SK-N-SH (cell line): ENCODE measurements at regions not wholly inside any gene's neighbourhood (a gene's known extent, or its start where the extent isn't known, plus 50 kb on each side); places are given as distances from the start of the nearest gene placed in this dataset.

ENCODE experiments used
- CTCF ChIA-PET: fragments of 300-600, 350-600 bp; formaldehyde crosslinking; extraction: SDS; loops from one replicate; lab custom pipeline; 2021; lab: Yijun Ruan, JAX
- POLR2A ChIA-PET: fragments of 350-600 bp; sonication (Branson Sonifier 250); formaldehyde crosslinking; extraction: SDS; loops from one replicate; lab custom pipeline; 2020; ENCODE audit warnings: antibody characterized with exemption, inconsistent platforms; lab: Yijun Ruan, JAX
- DNase-seq: peaks from one replicate; pipeline ENCODE4 v3.0.0; 2012
- H2AFZ ChIP-seq: fragments of 200-600 bp; sonication (generic); 2 replicates; pipeline ENCODE4 v1.8.1; 2016; ENCODE audit warnings: antibody characterized with exemption, mild to moderate bottlenecking, low read depth
- H3F3A ChIP-seq: fragments of 200-600 bp; sonication (generic); replicated peaks from 2 replicates; pipeline ENCODE3; 2016; ENCODE audit warnings: antibody characterized with exemption, mild to moderate bottlenecking; ENCODE audit not compliant: insufficient read depth
- H3K27ac ChIP-seq, 2 experiments: fragments of 200-500 bp in 1 of 2; fragments of 200-600 bp in 1 of 2; sonication (Bioruptor generic) in 1 of 2; sonication (generic), shearing (Covaris generic) in 1 of 2; 2 replicates each; pipeline versions ENCODE4 v1.5.1 to v1.6.1; 2014 to 2016; ENCODE audit warnings: low read depth in 2 of 2, inconsistent platforms in 1 of 2, low read length in 1 of 2, mild to moderate bottlenecking in 1 of 2, mixed read lengths in 1 of 2
- H3K27me3 ChIP-seq: fragments of 200-600 bp; sonication (generic), shearing (Covaris generic); 2 replicates; pipeline ENCODE4 v1.6.1; 2016; ENCODE audit warnings: mixed run types; ENCODE audit not compliant: insufficient read depth
- H3K36me3 ChIP-seq, 2 experiments: fragments of 200-500 bp in 1 of 2; fragments of 200-600 bp in 1 of 2; sonication (Bioruptor generic) in 1 of 2; sonication (generic) in 1 of 2; replicated peaks in 1 of 2; 2 replicates each; pipeline versions ENCODE3 to v1.5.1; 2014 to 2016; ENCODE audit warnings: low read length in 1 of 2, mild to moderate bottlenecking in 1 of 2; ENCODE audit not compliant: insufficient read depth in 2 of 2, control insufficient read depth in 1 of 2
- H3K4me1 ChIP-seq, 2 experiments: fragments of 200-500 bp in 1 of 2; fragments of 200-600 bp in 1 of 2; sonication (Bioruptor generic) in 1 of 2; sonication (generic), shearing (Covaris generic) in 1 of 2; 2 replicates each; pipeline versions ENCODE4 v1.5.1 to v1.6.1; 2014 to 2016; ENCODE audit warnings: low read depth in 1 of 2, low read length in 1 of 2, mixed run types in 1 of 2; ENCODE audit not compliant: insufficient read depth in 2 of 2, control insufficient read depth in 1 of 2
- H3K4me2 ChIP-seq: fragments of 200-600 bp; sonication (generic), shearing (Covaris generic); 2 replicates; pipeline ENCODE4 v1.6.1; 2017; ENCODE audit warnings: mixed run types
- H3K4me3 ChIP-seq, 2 experiments: fragments of 200-500 bp in 1 of 2; fragments of 200-600 bp in 1 of 2; sonication (Bioruptor generic) in 1 of 2; sonication (generic), shearing (Covaris generic) in 1 of 2; 2 replicates each; pipeline versions ENCODE4 v1.5.1 to v1.8.1; 2014 to 2016; ENCODE audit warnings: low read depth in 2 of 2, inconsistent platforms in 1 of 2, low read length in 1 of 2, mild to moderate bottlenecking in 1 of 2, mixed read lengths in 1 of 2, moderate library complexity in 1 of 2
- H3K79me2 ChIP-seq: fragments of 200-600 bp; sonication (generic); 2 replicates; pipeline ENCODE4 v1.8.1; 2017; ENCODE audit warnings: mild to moderate bottlenecking; ENCODE audit not compliant: insufficient read depth
- H3K9ac ChIP-seq: fragments of 200-600 bp; sonication (generic); 2 replicates; pipeline ENCODE4 v1.6.1; 2017; ENCODE audit warnings: mixed run types
- H3K9me2 ChIP-seq: fragments of 200-600 bp; sonication (generic); 2 replicates; pipeline ENCODE4 v1.6.1; 2017; ENCODE audit warnings: mixed run types
- H3K9me3 ChIP-seq: fragments of 200-600 bp; sonication (generic); 2 replicates; pipeline ENCODE4 v1.6.1; 2017; ENCODE audit warnings: mixed run types, mild to moderate bottlenecking, moderate library complexity
- H4K20me1 ChIP-seq: fragments of 200-600 bp; sonication (generic); 2 replicates; pipeline ENCODE4 v1.6.1; 2017; ENCODE audit warnings: mild to moderate bottlenecking, mixed run types; ENCODE audit not compliant: insufficient read depth
- EZH2phosphoT487 ChIP-seq: fragments of 200-600 bp; sonication (generic); IDR thresholded peaks from 2 replicates; pipeline ENCODE4 v1.6.1; 2017; ENCODE audit warnings: low read depth, mixed run types, mild to moderate bottlenecking, antibody characterized with exemption, moderate library complexity, borderline replicate concordance
- GATA2 ChIP-seq: sonication (generic); formaldehyde crosslinking; IDR thresholded peaks from 2 replicates; pipeline ENCODE4 v1.5.0; 2020; ENCODE audit warnings: mild to moderate bottlenecking, missing genetic modification reagents
- JUND ChIP-seq: IDR thresholded peaks from 2 replicates; pipeline ENCODE4 v1.4.0; 2012
- MAX ChIP-seq: IDR thresholded peaks from 2 replicates; pipeline ENCODE4 v1.4.0; 2012; ENCODE audit warnings: low read depth
- MEF2A ChIP-seq: IDR thresholded peaks from 2 replicates; pipeline ENCODE4 v1.4.0; 2012; ENCODE audit warnings: low read depth, borderline replicate concordance
- PBX3 ChIP-seq: IDR thresholded peaks from 2 replicates; pipeline ENCODE4; 2012
- POLR2AphosphoS5 ChIP-seq: IDR thresholded peaks from 2 replicates; pipeline ENCODE4 v1.6.1; 2012; ENCODE audit warnings: low read depth, low read length
- RCOR1 ChIP-seq: fragments of 150-350 bp; IDR thresholded peaks from 2 replicates; pipeline ENCODE4 v1.6.1; 2017; ENCODE audit warnings: antibody characterized with exemption, low read length
- SIN3A ChIP-seq: IDR thresholded peaks from 2 replicates; pipeline ENCODE4 v1.6.1; 2012; ENCODE audit warnings: low read depth, mild to moderate bottlenecking, low read length, moderate library complexity, borderline replicate concordance
- WGBS: methylation state at CpG from one replicate; pipeline ENCODE4 v1.1.6; 2017; ENCODE audit warnings: low lambda C conversion rate; 5-methylcytosine and 5-hydroxymethylcytosine counted together

GRCh38 chr22:27120036-27120435, 462.6 kb downstream of the MIAT start:
- Histone ChIP-seq H3K27me3 (no peaks in the 10 kb centered on the region; the same call in none of the 2 replicates), H3K36me3 (no peaks in the 10 kb centered on the region), H3K9ac (no peak overlapping the region), H3K4me1 (0 out of 4 replicates have a peak, but pooled peaks cover 0 to 4% of the 10 kb centered on the region in 2 experiments), H3F3A (peaks cover 3% of the 10 kb centered on the region), H3K4me3 (no peak overlapping the region), H4K20me1 (no peaks in the 10 kb centered on the region), H3K9me2 (no peaks in the 10 kb centered on the region), H3K4me2 (no peak overlapping the region), H3K27ac (no peak overlapping the region), H2AFZ (no peak overlapping the region), H3K79me2 (no peaks in the 10 kb centered on the region), H3K9me3 (no peaks in the 10 kb centered on the region)
- no peak for DNase-seq
- TF ChIP-seq RCOR1 (no peak), MEF2A (no peak), MAX (no peak), PBX3 (no peak)
- CTCF ChIA-PET: interaction anchor here (0.9 to 1.1 kb wide), 2 partner anchors 9 to 17 kb away, joined by 3 read pairs; no protein-coding TSS in a partner anchor
- POLR2A ChIA-PET: no interaction called here

GRCh38 chr22:27122574-27122973, 465.2 kb downstream of the MIAT start:
- Histone ChIP-seq H3K27ac (no peak overlapping the region), H3K79me2 (no peaks in the 10 kb centered on the region), H2AFZ (no peak overlapping the region), H3K9ac (no peak overlapping the region), H3K4me1 (no peaks in the 10 kb centered on the region), H3K9me2 (no peaks in the 10 kb centered on the region), H3K9me3 (no peaks in the 10 kb centered on the region), H4K20me1 (no peaks in the 10 kb centered on the region), H3K4me2 (no peak overlapping the region), H3F3A (no peaks in the 10 kb centered on the region), H3K4me3 (no peak overlapping the region), H3K27me3 (no peaks in the 10 kb centered on the region; the same call in none of the 2 replicates), H3K36me3 (no peaks in the 10 kb centered on the region)
- WGBS: 83% methylated on average over 11 of the region's 11 CpGs
- DNase-seq: no peak
- ChIA-PET CTCF (interaction anchor here (0.9 to 1.1 kb wide), 2 partner anchors 28 to 77 kb away, joined by 3 read pairs; no protein-coding TSS in a partner anchor), POLR2A (no interaction called here)
- no peak for TF ChIP-seq JUND
- TF ChIP-seq SIN3A: no peak
- TF ChIP-seq GATA2 (CRISPR knock-in tag): no peak
- no peak for TF ChIP-seq EZH2phosphoT487
- no peak for TF ChIP-seq RCOR1
- no peak for TF ChIP-seq POLR2AphosphoS5

GRCh38 chr22:27123880-27124279, 466.5 kb downstream of the MIAT start:
- Histone ChIP-seq H3K9me3 (no peaks in the 10 kb centered on the region), H3F3A (no peaks in the 10 kb centered on the region), H2AFZ (no peak overlapping the region), H3K27me3 (no peaks in the 10 kb centered on the region; the same call in none of the 2 replicates), H3K9me2 (no peaks in the 10 kb centered on the region), H3K4me1 (no peaks in the 10 kb centered on the region), H3K36me3 (no peaks in the 10 kb centered on the region), H3K4me2 (no peak overlapping the region), H3K9ac (no peak overlapping the region), H3K27ac (no peak overlapping the region), H4K20me1 (no peaks in the 10 kb centered on the region), H3K79me2 (no peaks in the 10 kb centered on the region), H3K4me3 (no peak overlapping the region)
- no peak for DNase-seq
- no peak for TF ChIP-seq GATA2 (CRISPR knock-in tag)
- no peak for TF ChIP-seq POLR2AphosphoS5
- no peak for TF ChIP-seq PBX3
- CTCF ChIA-PET: no interaction called here
- 94% methylated on average over 1 of the region's 1 CpG for WGBS
- POLR2A ChIA-PET: no interaction called here
